Kidney (tissue), 13 donors: ENCODE measurements at regions not wholly inside any gene's neighbourhood (a gene's known extent, or its start where the extent isn't known, plus 50 kb on each side); places are given as distances from the start of the nearest gene placed in this dataset.

Experiments used
- DNase-seq, 5 donors: peaks; one replicate each; pipeline ENCODE4 v3.0.0-alpha.2; 2013 to 2020
- FAIRE-seq: peaks from 2 replicates; lab custom pipeline; 2012; peaks lifted over from hg19 to GRCh38; lab: Jason Lieb, UNC
- H3K27ac ChIP-seq, 2 donors: one replicate each; pipeline ENCODE4 v1.7.0; 2013; ENCODE audit warnings: low read depth in 2 of 2, low read length in 2 of 2, inconsistent platforms in 1 of 2
- H3K27me3 ChIP-seq: one replicate; pipeline ENCODE4 v1.7.1; 2013; ENCODE audit warnings: low read length, inconsistent platforms; ENCODE audit not compliant: control insufficient read depth, insufficient read depth
- H3K36me3 ChIP-seq, 3 donors: one replicate each; pipeline versions ENCODE4 v1.7.0 to v1.7.1; 2013; ENCODE audit warnings: low read length in 3 of 3, control low read depth in 1 of 3, inconsistent platforms in 1 of 3; ENCODE audit not compliant: insufficient read depth in 3 of 3, control insufficient read depth in 2 of 3
- H3K4me1 ChIP-seq, 3 donors: one replicate each; pipeline versions ENCODE4 v1.7.0 to v1.7.1; 2013; ENCODE audit warnings: low read length in 3 of 3, inconsistent platforms in 1 of 3, low read depth in 1 of 3; ENCODE audit not compliant: control insufficient read depth in 2 of 3, insufficient read depth in 2 of 3
- H3K4me3 ChIP-seq, 3 donors: one replicate each; pipeline versions ENCODE4 v1.7.0 to v1.8.1; 2013; ENCODE audit warnings: low read length in 3 of 3, control low read depth in 1 of 3, inconsistent platforms in 1 of 3
- H3K9ac ChIP-seq, 3 donors: one replicate each; pipeline versions ENCODE4 v1.7.0 to v1.7.1; 2013; ENCODE audit warnings: low read length in 3 of 3, control low read depth in 1 of 3, inconsistent platforms in 1 of 3
- H3K9me3 ChIP-seq, 3 donors: one replicate each; pipeline versions ENCODE4 v1.7.0 to v1.7.1; 2013; ENCODE audit warnings: low read length in 3 of 3, control low read depth in 1 of 3, inconsistent platforms in 1 of 3; ENCODE audit not compliant: control insufficient read depth in 2 of 3, insufficient read depth in 1 of 3
- intact Hi-C: fragments of 100-400 bp; cut with DNase I; formaldehyde crosslinking; loops from one replicate; pipeline ENCODE4 v1.11.1; 2022
- TF ChIP-seq, protein P1 (sequence below): IDR thresholded peaks from 3 replicates; pipeline ENCODE4 v1.5.1; 2012; ENCODE audit warnings: mild to moderate bottlenecking, moderate library complexity, borderline replicate concordance; ENCODE audit not compliant: insufficient read depth; ENCODE audit errors: extremely low read depth
- donor health status: control.
- donor health status: control.
- donor health status: control.
- donor health status: control.
- donor health status: control.
- donor health status: DM: yes; HTN: yes; CAD: no.
- donor health status: Normal renal cell carcinoma (clear cell type).

GRCh38 chr5:98641671-98642070, 131.8 kb upstream of the RGMB start:
- DNase-seq (no peak), FAIRE-seq (no peak)
- H3K27ac ChIP-seq = no peak overlapping the region
- no peaks in the 10 kb centered on the region for H3K27me3 ChIP-seq
- H3K9ac ChIP-seq = no peak overlapping the region
- no peak overlapping the region for H3K4me3 ChIP-seq
- no peaks in the 10 kb centered on the region for H3K4me1 ChIP-seq
- intact Hi-C loops = no loop called here
- no peaks in the 10 kb centered on the region for H3K36me3 ChIP-seq
- TF ChIP-seq, protein P1, sequence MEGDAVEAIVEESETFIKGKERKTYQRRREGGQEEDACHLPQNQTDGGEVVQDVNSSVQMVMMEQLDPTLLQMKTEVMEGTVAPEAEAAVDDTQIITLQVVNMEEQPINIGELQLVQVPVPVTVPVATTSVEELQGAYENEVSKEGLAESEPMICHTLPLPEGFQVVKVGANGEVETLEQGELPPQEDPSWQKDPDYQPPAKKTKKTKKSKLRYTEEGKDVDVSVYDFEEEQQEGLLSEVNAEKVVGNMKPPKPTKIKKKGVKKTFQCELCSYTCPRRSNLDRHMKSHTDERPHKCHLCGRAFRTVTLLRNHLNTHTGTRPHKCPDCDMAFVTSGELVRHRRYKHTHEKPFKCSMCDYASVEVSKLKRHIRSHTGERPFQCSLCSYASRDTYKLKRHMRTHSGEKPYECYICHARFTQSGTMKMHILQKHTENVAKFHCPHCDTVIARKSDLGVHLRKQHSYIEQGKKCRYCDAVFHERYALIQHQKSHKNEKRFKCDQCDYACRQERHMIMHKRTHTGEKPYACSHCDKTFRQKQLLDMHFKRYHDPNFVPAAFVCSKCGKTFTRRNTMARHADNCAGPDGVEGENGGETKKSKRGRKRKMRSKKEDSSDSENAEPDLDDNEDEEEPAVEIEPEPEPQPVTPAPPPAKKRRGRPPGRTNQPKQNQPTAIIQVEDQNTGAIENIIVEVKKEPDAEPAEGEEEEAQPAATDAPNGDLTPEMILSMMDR = no peak
- H3K9me3 ChIP-seq = no peaks in the 10 kb centered on the region

DNA sequence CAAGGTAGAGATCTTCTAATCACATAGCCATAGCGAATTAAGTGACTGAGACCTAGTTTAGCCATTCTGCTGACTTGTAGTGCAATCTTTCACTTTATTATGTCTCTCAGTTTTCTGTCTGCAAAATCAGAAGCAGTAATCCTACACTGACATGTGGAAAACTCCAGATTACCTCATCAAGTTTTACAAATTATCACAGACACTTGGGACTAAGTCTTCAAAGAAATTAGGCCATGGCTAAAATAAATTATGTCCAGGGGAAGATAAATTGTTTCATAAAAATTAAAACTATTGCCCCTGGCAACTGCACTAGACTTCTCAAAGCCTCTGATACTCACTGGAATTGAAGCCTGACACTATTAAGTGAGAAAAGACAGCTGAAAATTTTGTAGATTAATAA, 129.9 kb upstream of the RGMB start:
- intact Hi-C loops = no loop called here
- Histone ChIP-seq H3K27ac (no peak overlapping the region), H3K9ac (no peak overlapping the region), H3K9me3 (no peaks in the 10 kb centered on the region), H3K36me3 (no peaks in the 10 kb centered on the region), H3K27me3 (no peaks in the 10 kb centered on the region), H3K4me1 (no peaks in the 10 kb centered on the region), H3K4me3 (no peak overlapping the region)
- FAIRE-seq (no peak), DNase-seq (no peak)
- TF ChIP-seq, protein P1 = no peak

DNA sequence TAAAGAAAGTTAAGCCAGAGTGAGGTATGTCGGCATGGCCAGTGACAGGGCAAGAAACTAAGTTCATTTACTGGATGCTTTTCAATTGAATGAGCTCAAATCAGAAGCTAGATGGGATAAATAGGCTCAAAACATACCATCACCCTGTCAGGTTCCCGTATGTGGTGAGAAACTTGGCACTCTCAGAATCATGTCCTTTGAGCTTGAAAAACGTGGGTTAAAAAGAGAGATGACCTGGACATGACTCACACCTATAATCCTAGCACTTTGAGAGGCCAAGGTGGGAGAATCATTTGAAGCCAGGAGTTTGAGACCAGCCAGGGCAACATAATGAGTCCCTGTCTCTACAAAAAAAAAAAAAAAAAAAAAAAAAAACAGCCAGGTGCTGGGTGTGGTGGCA, 121.7 kb upstream of the RGMB start:
- no peak for DNase-seq
- intact Hi-C loops = no loop called here
- H3K27ac ChIP-seq = no peak overlapping the region
- H3K36me3 ChIP-seq = no peaks in the 10 kb centered on the region
- no peak overlapping the region for H3K4me3 ChIP-seq
- H3K27me3 ChIP-seq = no peaks in the 10 kb centered on the region
- no peak overlapping the region for H3K9ac ChIP-seq
- TF ChIP-seq, protein P1 = no peak
- no peaks in the 10 kb centered on the region for H3K4me1 ChIP-seq
- FAIRE-seq = no peak
- H3K9me3 ChIP-seq = no peaks in the 10 kb centered on the region

DNA sequence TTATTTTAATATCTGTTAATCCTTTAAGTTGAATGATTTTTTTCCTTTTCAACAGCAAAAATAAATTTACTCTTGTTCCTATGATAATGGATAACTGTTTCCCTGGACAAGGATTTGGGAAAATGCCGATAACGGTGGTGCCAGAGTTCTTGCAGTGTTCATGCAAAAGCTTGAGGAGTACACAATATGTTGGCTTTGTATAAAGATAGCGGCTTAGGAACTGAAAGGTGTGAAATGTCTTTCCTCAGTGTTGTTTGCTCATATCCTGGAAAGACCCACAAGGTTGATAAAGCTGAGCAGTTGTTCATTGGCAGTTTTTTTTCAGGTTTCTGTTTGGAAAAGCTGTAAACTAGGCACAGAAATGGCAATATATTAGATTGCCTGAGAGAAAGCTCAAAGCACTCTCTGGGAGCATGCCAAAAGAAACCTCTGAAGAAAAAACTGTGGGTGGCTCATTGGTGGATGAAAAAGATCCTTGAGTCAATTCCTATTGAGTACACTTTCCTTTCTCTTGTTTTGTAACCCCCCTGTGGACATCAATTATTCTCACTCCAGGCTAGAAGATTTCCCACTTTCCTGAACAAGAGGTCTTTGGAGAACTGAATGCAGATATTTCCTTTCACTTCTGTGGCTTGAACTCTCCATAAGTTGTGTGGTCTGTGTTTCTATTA, 117.2 kb upstream of the RGMB start:
- Histone ChIP-seq H3K27ac (no peak overlapping the region), H3K4me1 (no peaks in the 10 kb centered on the region), H3K4me3 (no peak overlapping the region), H3K9ac (no peak overlapping the region), H3K36me3 (no peaks in the 10 kb centered on the region), H3K9me3 (no peaks in the 10 kb centered on the region), H3K27me3 (no peaks in the 10 kb centered on the region)
- intact Hi-C loops = no loop called here
- no peak for FAIRE-seq
- DNase-seq = no peak
- TF ChIP-seq, protein P1 = no peak
